Neural cell (in vitro differentiated cells): ENCODE measurements at regions not wholly inside any gene's neighbourhood (a gene's known extent, or its start where the extent isn't known, plus 50 kb on each side); places are given as distances from the start of the nearest gene placed in this dataset.

Source experiments
- H2AFZ ChIP-seq: fragments of 200-600, 300-800 bp; sonication (generic), shearing (Covaris generic); 2 replicates; pipeline ENCODE4 v1.6.0; 2014; ENCODE audit warnings: low read depth, mild to moderate bottlenecking, antibody characterized with exemption, low read length, moderate library complexity
- H3F3A ChIP-seq: fragments of 200-600 bp; shearing (Covaris generic); 2 replicates; pipeline ENCODE4 v1.6.1; 2016; ENCODE audit warnings: mild to moderate bottlenecking, moderate library complexity, mixed read lengths, antibody characterized with exemption, low read length; ENCODE audit not compliant: insufficient read depth, poor library complexity, severe bottlenecking
- H3K27ac ChIP-seq: fragments of 200-600, 300-800 bp; sonication (generic), shearing (Covaris generic); 2 replicates; pipeline ENCODE4 v1.5.1; 2014; ENCODE audit warnings: mild to moderate bottlenecking, low read length, moderate library complexity
- H3K27me3 ChIP-seq: fragments of 300-800, 200-600 bp; sonication (generic), shearing (Covaris generic); 2 replicates; pipeline ENCODE4 v1.6.0; 2014; ENCODE audit warnings: mild to moderate bottlenecking, low read depth, low read length, moderate library complexity; ENCODE audit not compliant: insufficient read depth
- H3K36me3 ChIP-seq: fragments of 300-800, 200-600 bp; sonication (generic), shearing (Covaris generic); 2 replicates; pipeline ENCODE4 v1.5.1; 2014; ENCODE audit warnings: mild to moderate bottlenecking, antibody characterized with exemption, low read length, moderate library complexity; ENCODE audit not compliant: insufficient read depth
- H3K4me2 ChIP-seq: fragments of 300-800, 200-600 bp; sonication (generic), shearing (Covaris generic); 2 replicates; pipeline ENCODE4 v1.6.0; 2014; ENCODE audit warnings: mild to moderate bottlenecking, low read length
- H3K4me3 ChIP-seq: fragments of 300-800, 200-600 bp; sonication (generic), shearing (Covaris generic); 2 replicates; pipeline ENCODE4 v1.5.1; 2014; ENCODE audit warnings: mild to moderate bottlenecking, low read length, moderate library complexity
- H3K79me2 ChIP-seq: fragments of 200-600 bp; shearing (Covaris generic); replicated peaks from 2 replicates; pipeline ENCODE4 v1.6.0; 2014; ENCODE audit warnings: mild to moderate bottlenecking, low read length, moderate library complexity; ENCODE audit not compliant: insufficient read depth
- H3K9ac ChIP-seq: fragments of 300-800, 200-600 bp; sonication (generic), shearing (Covaris generic); 2 replicates; pipeline ENCODE4 v1.6.1; 2016; ENCODE audit warnings: mild to moderate bottlenecking, low read length, mixed read lengths
- H3K9me2 ChIP-seq: fragments of 200-600 bp; shearing (Covaris generic); 2 replicates; pipeline ENCODE4 v1.6.1; 2016; ENCODE audit warnings: mild to moderate bottlenecking, low read length, mixed read lengths; ENCODE audit not compliant: insufficient read depth
- H3K9me3 ChIP-seq: fragments of 200-600, 300-800 bp; sonication (generic), shearing (Covaris generic); 2 replicates; pipeline ENCODE4 v1.6.1; 2016; ENCODE audit warnings: mild to moderate bottlenecking, mixed run types, low read length, moderate library complexity, mixed read lengths
- H4K20me1 ChIP-seq: fragments of 200-600 bp; shearing (Covaris generic); 2 replicates; pipeline ENCODE4 v1.6.1; 2016; ENCODE audit warnings: mild to moderate bottlenecking, mixed run types; ENCODE audit not compliant: insufficient read depth
- EP300 ChIP-seq: fragments of 450-650 bp; conservative IDR thresholded peaks from 2 replicates; pipeline ENCODE4 v1.6.1; 2014; ENCODE audit warnings: antibody characterized with exemption, mild to moderate bottlenecking, moderate library complexity; ENCODE audit not compliant: poor library complexity, severe bottlenecking
- EZH2 ChIP-seq: fragments of 200-600, 300-800 bp; shearing (Covaris generic), sonication (generic); IDR thresholded peaks from 2 replicates; pipeline ENCODE4 v1.6.1; 2014; ENCODE audit warnings: antibody characterized with exemption, low read length, borderline replicate concordance, mild to moderate bottlenecking; ENCODE audit not compliant: insufficient read depth, poor library complexity, severe bottlenecking
- MXI1 ChIP-seq: fragments of 450-650 bp; conservative IDR thresholded peaks from 2 replicates; pipeline ENCODE4 v1.6.1; 2014; ENCODE audit warnings: antibody characterized with exemption, mild to moderate bottlenecking; ENCODE audit not compliant: poor library complexity, severe bottlenecking
- POLR2AphosphoS5 ChIP-seq: IDR thresholded peaks from 2 replicates; pipeline ENCODE4 v1.6.1; 2012
- RAD21 ChIP-seq: fragments of 450-650 bp; conservative IDR thresholded peaks from 2 replicates; pipeline ENCODE4 v1.6.1; 2014; ENCODE audit warnings: antibody characterized with exemption, mild to moderate bottlenecking, moderate library complexity
- SMC3 ChIP-seq: fragments of 450-650 bp; conservative IDR thresholded peaks from 2 replicates; pipeline ENCODE4 v1.6.1; 2014; ENCODE audit warnings: antibody characterized with exemption, mild to moderate bottlenecking, moderate library complexity; ENCODE audit not compliant: poor library complexity
- TAF1 ChIP-seq: IDR thresholded peaks from 2 replicates; pipeline ENCODE4 v1.6.1; 2012; ENCODE audit warnings: low read depth
- TF ChIP-seq, protein P1 (sequence below): fragments of 450-650 bp; IDR thresholded peaks from 2 replicates; pipeline ENCODE4 v1.5.1; 2014; ENCODE audit warnings: antibody characterized with exemption, mild to moderate bottlenecking, moderate library complexity; ENCODE audit not compliant: poor library complexity, severe bottlenecking
- TF ChIP-seq, protein P2 (sequence below): IDR thresholded peaks from 2 replicates; pipeline ENCODE4 v1.6.1; 2012; ENCODE audit warnings: borderline replicate concordance

DNA sequence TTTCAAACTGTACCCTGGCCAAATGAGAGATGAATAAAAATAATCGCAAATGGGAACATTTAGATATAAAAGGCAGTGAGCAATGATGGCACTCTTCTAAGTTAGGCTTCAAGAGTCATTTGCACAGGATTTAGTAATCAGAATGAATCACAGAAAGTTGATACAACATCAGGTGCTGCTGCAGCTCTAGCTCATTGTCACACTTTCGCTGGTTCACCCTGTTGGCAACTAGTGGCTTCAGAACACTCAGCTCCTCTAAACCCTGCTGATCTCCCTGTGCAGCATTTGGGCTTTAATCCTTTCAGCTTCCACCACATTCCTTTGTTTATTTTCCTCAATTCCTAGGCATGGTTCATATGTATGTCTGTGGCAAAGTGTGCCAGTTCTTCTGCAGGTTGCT lies 2071.2 kb upstream of the CDH6 start:
- TF ChIP-seq RAD21 (no peak), EZH2 (no peak), TAF1 (no peak), SMC3 (no peak), POLR2AphosphoS5 (no peak), EP300 (no peak), MXI1 (no peak)
- TF ChIP-seq, protein P1, sequence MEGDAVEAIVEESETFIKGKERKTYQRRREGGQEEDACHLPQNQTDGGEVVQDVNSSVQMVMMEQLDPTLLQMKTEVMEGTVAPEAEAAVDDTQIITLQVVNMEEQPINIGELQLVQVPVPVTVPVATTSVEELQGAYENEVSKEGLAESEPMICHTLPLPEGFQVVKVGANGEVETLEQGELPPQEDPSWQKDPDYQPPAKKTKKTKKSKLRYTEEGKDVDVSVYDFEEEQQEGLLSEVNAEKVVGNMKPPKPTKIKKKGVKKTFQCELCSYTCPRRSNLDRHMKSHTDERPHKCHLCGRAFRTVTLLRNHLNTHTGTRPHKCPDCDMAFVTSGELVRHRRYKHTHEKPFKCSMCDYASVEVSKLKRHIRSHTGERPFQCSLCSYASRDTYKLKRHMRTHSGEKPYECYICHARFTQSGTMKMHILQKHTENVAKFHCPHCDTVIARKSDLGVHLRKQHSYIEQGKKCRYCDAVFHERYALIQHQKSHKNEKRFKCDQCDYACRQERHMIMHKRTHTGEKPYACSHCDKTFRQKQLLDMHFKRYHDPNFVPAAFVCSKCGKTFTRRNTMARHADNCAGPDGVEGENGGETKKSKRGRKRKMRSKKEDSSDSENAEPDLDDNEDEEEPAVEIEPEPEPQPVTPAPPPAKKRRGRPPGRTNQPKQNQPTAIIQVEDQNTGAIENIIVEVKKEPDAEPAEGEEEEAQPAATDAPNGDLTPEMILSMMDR: no peak
- TF ChIP-seq, protein P2, sequence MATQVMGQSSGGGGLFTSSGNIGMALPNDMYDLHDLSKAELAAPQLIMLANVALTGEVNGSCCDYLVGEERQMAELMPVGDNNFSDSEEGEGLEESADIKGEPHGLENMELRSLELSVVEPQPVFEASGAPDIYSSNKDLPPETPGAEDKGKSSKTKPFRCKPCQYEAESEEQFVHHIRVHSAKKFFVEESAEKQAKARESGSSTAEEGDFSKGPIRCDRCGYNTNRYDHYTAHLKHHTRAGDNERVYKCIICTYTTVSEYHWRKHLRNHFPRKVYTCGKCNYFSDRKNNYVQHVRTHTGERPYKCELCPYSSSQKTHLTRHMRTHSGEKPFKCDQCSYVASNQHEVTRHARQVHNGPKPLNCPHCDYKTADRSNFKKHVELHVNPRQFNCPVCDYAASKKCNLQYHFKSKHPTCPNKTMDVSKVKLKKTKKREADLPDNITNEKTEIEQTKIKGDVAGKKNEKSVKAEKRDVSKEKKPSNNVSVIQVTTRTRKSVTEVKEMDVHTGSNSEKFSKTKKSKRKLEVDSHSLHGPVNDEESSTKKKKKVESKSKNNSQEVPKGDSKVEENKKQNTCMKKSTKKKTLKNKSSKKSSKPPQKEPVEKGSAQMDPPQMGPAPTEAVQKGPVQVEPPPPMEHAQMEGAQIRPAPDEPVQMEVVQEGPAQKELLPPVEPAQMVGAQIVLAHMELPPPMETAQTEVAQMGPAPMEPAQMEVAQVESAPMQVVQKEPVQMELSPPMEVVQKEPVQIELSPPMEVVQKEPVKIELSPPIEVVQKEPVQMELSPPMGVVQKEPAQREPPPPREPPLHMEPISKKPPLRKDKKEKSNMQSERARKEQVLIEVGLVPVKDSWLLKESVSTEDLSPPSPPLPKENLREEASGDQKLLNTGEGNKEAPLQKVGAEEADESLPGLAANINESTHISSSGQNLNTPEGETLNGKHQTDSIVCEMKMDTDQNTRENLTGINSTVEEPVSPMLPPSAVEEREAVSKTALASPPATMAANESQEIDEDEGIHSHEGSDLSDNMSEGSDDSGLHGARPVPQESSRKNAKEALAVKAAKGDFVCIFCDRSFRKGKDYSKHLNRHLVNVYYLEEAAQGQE: no peak
- no peaks in the 10 kb centered on the region for H3K9me2 ChIP-seq
- no peaks in the 10 kb centered on the region for H3K79me2 ChIP-seq
- H3F3A ChIP-seq: no peaks in the 10 kb centered on the region
- no peaks in the 10 kb centered on the region for H3K9me3 ChIP-seq
- H4K20me1 ChIP-seq: no peaks in the 10 kb centered on the region
- no peak overlapping the region for H3K4me2 ChIP-seq
- H3K36me3 ChIP-seq: no peaks in the 10 kb centered on the region
- H3K4me3 ChIP-seq: no peak overlapping the region
- H2AFZ ChIP-seq: no peak overlapping the region
- no peaks in the 10 kb centered on the region for H3K27me3 ChIP-seq
- H3K27ac ChIP-seq: no peak overlapping the region
- H3K9ac ChIP-seq: no peak overlapping the region

DNA sequence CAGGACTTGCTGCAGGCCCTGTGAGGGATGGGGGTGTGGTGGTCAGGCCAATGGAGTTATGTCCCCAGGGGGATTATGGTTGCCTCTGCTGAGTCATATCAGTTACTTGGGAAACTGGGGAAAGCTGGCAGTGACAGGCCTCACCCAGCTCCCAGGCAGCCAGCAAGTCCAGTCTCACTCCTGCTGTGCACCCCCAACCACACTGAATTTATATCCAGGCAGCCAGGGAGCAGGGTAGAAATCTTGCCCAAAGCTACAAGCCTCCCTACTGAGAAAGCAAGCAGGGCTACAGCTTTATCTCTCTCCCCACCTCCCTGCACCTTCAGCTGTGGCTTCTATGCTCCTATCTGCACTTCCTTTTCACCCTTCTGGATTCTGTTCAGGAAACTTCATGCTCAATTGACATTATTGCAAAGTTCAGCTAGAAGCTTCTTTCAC lies 2076.0 kb upstream of the CDH9 start:
- Histone ChIP-seq H3K79me2 (no peaks in the 10 kb centered on the region), H3F3A (no peaks in the 10 kb centered on the region), H2AFZ (no peak overlapping the region), H4K20me1 (no peaks in the 10 kb centered on the region), H3K27ac (no peak overlapping the region), H3K4me3 (no peak overlapping the region), H3K9ac (no peak overlapping the region), H3K27me3 (no peaks in the 10 kb centered on the region), H3K9me3 (no peaks in the 10 kb centered on the region), H3K36me3 (no peaks in the 10 kb centered on the region), H3K4me2 (no peak overlapping the region), H3K9me2 (no peaks in the 10 kb centered on the region)
- TF ChIP-seq SMC3 (no peak), POLR2AphosphoS5 (no peak), EP300 (no peak), TAF1 (no peak), EZH2 (no peak), RAD21 (no peak)
- TF ChIP-seq, protein P1: no peak
- TF ChIP-seq, protein P2: no peak
